Pancreas (tissue), 10 donors: ENCODE measurements at regions not wholly inside any gene's neighbourhood (a gene's known extent, or its start where the extent isn't known, plus 50 kb on each side); places are given as distances from the start of the nearest gene placed in this dataset.
A peak's percentile ranks its signal among the peaks of the same experiment; 100 is the strongest.

Experiments used
- ATAC-seq, 4 donors: fragments of 200-7000 bp; cut with Tn5 transposase; one replicate each; pipeline versions ENCODE4 v1.8.0 to v1.9.1; 2020; ENCODE audit warnings: mild to moderate bottlenecking in 4 of 4, moderate library complexity in 4 of 4
- DNase-seq, 6 donors: peaks; one replicate each; pipeline ENCODE4 v3.0.0-alpha.2; 2020
- FAIRE-seq: peaks from 2 replicates; lab custom pipeline; 2012; peaks lifted over from hg19 to GRCh38; lab: Jason Lieb, UNC
- H3K27ac ChIP-seq, 4 donors: fragments of 200-600 bp; sonication (generic); 1 replicate in 3 of 4; 2 replicates in 1 of 4; pipeline versions ENCODE4 v1.5.0 to v1.8.0; 2020
- H3K27me3 ChIP-seq, 4 donors: fragments of 200-600 bp; one replicate each; pipeline ENCODE4 v1.8.0; 2021
- H3K36me3 ChIP-seq, 3 donors: fragments of 200-600 bp; sonication (generic) in 1 of 3; one replicate each; pipeline versions ENCODE4 v1.5.0 to v1.8.0; 2020 to 2021
- H3K4me1 ChIP-seq, 3 donors: fragments of 200-600 bp; one replicate each; pipeline ENCODE4 v1.8.0; 2021
- H3K4me3 ChIP-seq, 4 donors: fragments of 200-600 bp; sonication (generic) in 2 of 4; one replicate each; pipeline versions ENCODE4 v1.5.0 to v1.8.0; 2020 to 2021
- H3K9me3 ChIP-seq, 4 donors: fragments of 200-600 bp; one replicate each; pipeline ENCODE4 v1.8.0; 2021
- CTCF ChIP-seq, 4 donors: fragments of 200-600 bp; sonication (generic) in 3 of 4; IDR thresholded peaks; one replicate each; pipeline versions ENCODE4 v1.5.0 to v1.8.0; 2021; ENCODE audit warnings: antibody characterized with exemption in 4 of 4
- WGBS, 2 donors: extraction: QIAGEN DNeasy Blood & Tissue Kit; methylation state at CpG; one replicate each; pipeline ENCODE4 v1.1.7; 2013; 5-methylcytosine and 5-hydroxymethylcytosine counted together
- intact Hi-C, 3 donors: fragments of 100-400 bp; cut with DNase I; formaldehyde crosslinking; loops; one replicate each; pipeline versions ENCODE4 v1.11.1 to v1.14.2; 2022
- donor health status: healthy with polysubstance abuse.
- donor health status: DM: no; HTN: no; CAD: no; lungs with moderate emphysema.
- donor health status: DM: no; HTN: no; CAD: no.
- donor health status: control.
- donor health status: control.
- donor health status: Bipolar disorder and iron deficiency.
- donor health status: DM: yes; HTN: yes; CAD: no.
- donor health status: DM: no; HTN: no; CAD: no.
- donor health status: DM: no; HTN: no; CAD: no.
- donor health status: DM: yes; HTN: yes; CAD: no.

- Histone ChIP-seq H3K9me3 (no peaks in the 10 kb centered on the region), H3K4me3 (no peak overlapping the region), H3K4me1 (no peaks in the 10 kb centered on the region), H3K27ac (no peak overlapping the region), H3K36me3 (no peaks in the 10 kb centered on the region), H3K27me3 (no peaks in the 10 kb centered on the region)
- no peak for FAIRE-seq
- intact Hi-C loops: no loop called here
- TF ChIP-seq CTCF (IDR thresholded peaks at IDR 0.05): no peak
- WGBS, 2 donors: 41 to 55% methylated on average over 7 of the region's 7 CpGs
- ATAC-seq: no peak
- DNase-seq: no peak
Measured at GRCh38 chr4:171221181-171221580, 592.0 kb upstream of the GALNTL6 start.

DNA sequence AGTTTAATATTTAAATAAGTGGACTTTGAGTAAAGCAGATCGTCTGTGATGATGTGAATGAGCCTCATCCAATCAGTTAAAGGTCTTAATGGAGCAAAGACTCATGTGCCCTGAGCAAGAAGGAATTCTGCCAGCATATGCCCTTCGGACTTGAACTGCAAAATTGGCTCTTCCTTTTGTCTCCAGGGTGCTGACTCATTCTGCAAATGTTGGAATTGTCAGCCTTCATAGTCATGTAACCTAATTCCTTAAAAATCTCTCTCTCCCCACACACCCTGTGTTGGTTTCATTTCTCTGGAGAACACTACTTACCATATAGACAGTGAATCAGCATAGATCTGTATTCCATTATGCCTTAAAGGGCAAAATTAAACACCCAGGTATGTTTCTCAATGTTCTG, 609.8 kb upstream of the GALNTL6 start:
- FAIRE-seq: no peak
- intact Hi-C loops: no loop called here
- H3K27ac ChIP-seq: peak overlapping the region in 3 of 4 donors; percentile 20 to 45 (median 42)

DNA sequence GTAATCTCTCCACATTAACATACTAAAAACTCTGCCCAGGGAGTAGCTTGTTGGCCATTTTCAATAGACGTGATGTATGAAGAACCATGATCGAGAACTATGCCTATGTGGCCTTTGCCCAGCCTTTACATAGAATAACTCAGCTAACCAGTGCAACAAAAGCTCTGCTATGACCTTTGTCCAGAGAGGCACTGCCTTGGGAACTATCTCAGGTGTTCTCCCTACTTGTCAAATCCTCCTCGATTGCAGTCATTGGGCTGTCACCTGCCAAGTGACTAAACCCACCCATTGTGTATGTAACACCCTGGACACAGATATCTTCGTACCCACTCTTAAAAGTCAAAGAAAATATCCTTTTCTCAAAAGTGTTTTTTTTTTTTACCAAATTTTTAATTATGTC, 610.3 kb upstream of the GALNTL6 start:
- peak overlapping the region in 3 of 4 donors; percentile 20 to 45 (median 42) for H3K27ac ChIP-seq
- H3K36me3 ChIP-seq: no peaks in the 10 kb centered on the region
- TF ChIP-seq CTCF (IDR thresholded peaks at IDR 0.05): no peak
- 32 to 38% methylated on average over 4 of the region's 4 CpGs for WGBS, 2 donors
- ATAC-seq: peak; percentile 80 to 98 (median 91)
- H3K9me3 ChIP-seq: no peaks in the 10 kb centered on the region
- intact Hi-C loops: no loop called here
- no peak overlapping the region for H3K4me3 ChIP-seq
- DNase-seq: peak in 3 of 6 donors; percentile 12 to 61 (median 45)
- H3K27me3 ChIP-seq: no peaks in the 10 kb centered on the region
- no peaks in the 10 kb centered on the region for H3K4me1 ChIP-seq
- no peak for FAIRE-seq

More for the DNA sequence above, 609.8 kb upstream of the GALNTL6 start:
- DNase-seq: peak in 2 of 6 donors; percentile 10 to 12
- TF ChIP-seq CTCF (IDR thresholded peaks at IDR 0.05): no peak
- Histone ChIP-seq H3K4me1 (no peaks in the 10 kb centered on the region), H3K9me3 (no peaks in the 10 kb centered on the region), H3K36me3 (no peaks in the 10 kb centered on the region), H3K4me3 (no peak overlapping the region), H3K27me3 (no peaks in the 10 kb centered on the region)
- 26 to 27% methylated on average over 2 of the region's 2 CpGs for WGBS, 2 donors
- peak; percentile 41 to 80 (median 66) for ATAC-seq

GRCh38 chr4:171186700-171187099, 626.5 kb upstream of the GALNTL6 start:
- no peak for FAIRE-seq

More at GRCh38 chr4:171186700-171187099, 626.5 kb upstream of the GALNTL6 start:
- no peak overlapping the region for H3K4me3 ChIP-seq
- ATAC-seq (peak in 3 of 4 donors; percentile 65 to 79 (median 70)), DNase-seq (peak in 4 of 6 donors; percentile 21 to 44 (median 30))
- no peaks in the 10 kb centered on the region for H3K9me3 ChIP-seq
- no peaks in the 10 kb centered on the region for H3K27me3 ChIP-seq
- H3K36me3 ChIP-seq: no peaks in the 10 kb centered on the region
- no peak for TF ChIP-seq CTCF (IDR thresholded peaks at IDR 0.05)
- H3K4me1 ChIP-seq: no peaks in the 10 kb centered on the region
- intact Hi-C loops: no loop called here
- H3K27ac ChIP-seq: no peak overlapping the region
- whole genome bisulfite sequencing, 2 donors: 78 to 85% methylated on average over 2 of the region's 2 CpGs
